ENCODE measurements at regions not wholly inside any gene's neighbourhood (a gene's known extent, or its start where the extent isn't known, plus 50 kb on each side); places are given as distances from the start of the nearest gene placed in this dataset.
A peak's percentile ranks its signal among the peaks of the same experiment; 100 is the strongest.

DNA sequence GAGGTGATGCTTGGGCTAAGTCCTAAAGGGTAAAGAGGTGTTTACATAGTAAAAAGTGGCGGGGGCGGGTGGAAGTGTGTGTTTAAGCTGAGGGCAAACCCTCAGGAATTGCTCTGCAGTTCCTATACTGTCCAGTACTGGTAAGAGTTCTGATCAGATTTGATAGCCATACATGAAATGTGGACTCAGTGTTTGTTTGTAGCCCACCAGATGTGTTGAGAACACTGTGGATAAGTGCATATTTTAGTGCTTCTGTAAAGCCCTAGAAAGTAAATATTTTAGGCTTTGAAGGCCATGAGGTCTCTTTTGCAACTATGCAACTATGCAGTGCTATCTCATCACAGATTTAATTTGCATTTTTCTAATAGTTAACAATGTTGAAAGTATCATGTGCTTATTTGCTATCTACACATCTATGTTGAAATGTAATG, 80.7 kb upstream of the EOLA2 start:
- ChIA-PET CTCF (ENCODE audit: low intra/inter-chr PET ratio, low total read pairs) (no interaction called here), POLR2A (no interaction called here)
- peak; percentile 93 for ATAC-seq
- Histone ChIP-seq H3K27me3 (ENCODE audit: control insufficient read depth in 1 of 2, insufficient read depth in 2 of 2, low read length in 2 of 2) (no peaks in the 10 kb centered on the region), H3K4me1 (ENCODE audit: insufficient read depth, low read length) (peaks cover 6% of the 10 kb centered on the region), H3K36me3 (replicated peaks in 1 of 2; ENCODE audit: control insufficient read depth in 1 of 2, insufficient read depth in 2 of 2, low read length in 2 of 2) (no peaks in the 10 kb centered on the region), H4K20me1 (ENCODE audit: insufficient read depth, low read length) (no peaks in the 10 kb centered on the region), H3K9me3 (ENCODE audit: low read length) (no peaks in the 10 kb centered on the region), H2AFZ (ENCODE audit: low read length) (no peak overlapping the region), H3K4me2 (ENCODE audit: low read depth, low read length) (no peak overlapping the region), H3K9ac (ENCODE audit: insufficient read depth, low read depth, low read length) (no peak overlapping the region), H3K4me3 (replicated peaks in 1 of 3; ENCODE audit: insufficient read depth in 1 of 3, low read depth in 2 of 3, low read length in 3 of 3) (no peak overlapping the region), H3K79me2 (ENCODE audit: insufficient read depth, low read length) (no peaks in the 10 kb centered on the region), H3K27ac (ENCODE audit: extremely low read length, insufficient read depth, low read length) (no peak overlapping the region)
- intact Hi-C loops (cut with micrococcal nuclease; ENCODE audit: unreplicated experiment) = no loop called here
- WGBS (ENCODE audit: low lambda C conversion rate) = 4% methylated on average over 2 of the region's 2 CpGs
- DNase-seq (ENCODE audit: low spot score) = peak; percentile 15
- in situ Hi-C loops (cut with HindIII; ENCODE audit: extremely low pct_ligation_motif_present, low pct_unique_long_range_greater_than_20kb) = no loop called here
- no TSS peak for BruUV-seq (replicated peaks)
- FAIRE-seq = no peak
- TF ChIP-seq CENPX (CRISPR knock-in tag; IDR thresholded peaks at IDR 0.05) = no peak
- TF ChIP-seq MAF1 (CRISPR knock-in tag; IDR thresholded peaks at IDR 0.05; ENCODE audit: borderline replicate concordance) = no peak
- TF ChIP-seq BCLAF1 (IDR thresholded peaks at IDR 0.05) = no peak
- no peak for TF ChIP-seq ZSCAN22 (CRISPR knock-in tag; IDR thresholded peaks at IDR 0.05)
- no peak for TF ChIP-seq ZNF777 (CRISPR knock-in tag; IDR thresholded peaks at IDR 0.05)
- TF ChIP-seq MIXL1 (CRISPR knock-in tag; IDR thresholded peaks at IDR 0.05) = no peak
- TF ChIP-seq, protein P1, sequence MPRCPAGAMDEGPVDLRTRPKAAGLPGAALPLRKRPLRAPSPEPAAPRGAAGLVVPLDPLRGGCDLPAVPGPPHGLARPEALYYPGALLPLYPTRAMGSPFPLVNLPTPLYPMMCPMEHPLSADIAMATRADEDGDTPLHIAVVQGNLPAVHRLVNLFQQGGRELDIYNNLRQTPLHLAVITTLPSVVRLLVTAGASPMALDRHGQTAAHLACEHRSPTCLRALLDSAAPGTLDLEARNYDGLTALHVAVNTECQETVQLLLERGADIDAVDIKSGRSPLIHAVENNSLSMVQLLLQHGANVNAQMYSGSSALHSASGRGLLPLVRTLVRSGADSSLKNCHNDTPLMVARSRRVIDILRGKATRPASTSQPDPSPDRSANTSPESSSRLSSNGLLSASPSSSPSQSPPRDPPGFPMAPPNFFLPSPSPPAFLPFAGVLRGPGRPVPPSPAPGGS (CRISPR knock-in tag; IDR thresholded peaks at IDR 0.05) = no peak
- TF ChIP-seq, protein P2, sequence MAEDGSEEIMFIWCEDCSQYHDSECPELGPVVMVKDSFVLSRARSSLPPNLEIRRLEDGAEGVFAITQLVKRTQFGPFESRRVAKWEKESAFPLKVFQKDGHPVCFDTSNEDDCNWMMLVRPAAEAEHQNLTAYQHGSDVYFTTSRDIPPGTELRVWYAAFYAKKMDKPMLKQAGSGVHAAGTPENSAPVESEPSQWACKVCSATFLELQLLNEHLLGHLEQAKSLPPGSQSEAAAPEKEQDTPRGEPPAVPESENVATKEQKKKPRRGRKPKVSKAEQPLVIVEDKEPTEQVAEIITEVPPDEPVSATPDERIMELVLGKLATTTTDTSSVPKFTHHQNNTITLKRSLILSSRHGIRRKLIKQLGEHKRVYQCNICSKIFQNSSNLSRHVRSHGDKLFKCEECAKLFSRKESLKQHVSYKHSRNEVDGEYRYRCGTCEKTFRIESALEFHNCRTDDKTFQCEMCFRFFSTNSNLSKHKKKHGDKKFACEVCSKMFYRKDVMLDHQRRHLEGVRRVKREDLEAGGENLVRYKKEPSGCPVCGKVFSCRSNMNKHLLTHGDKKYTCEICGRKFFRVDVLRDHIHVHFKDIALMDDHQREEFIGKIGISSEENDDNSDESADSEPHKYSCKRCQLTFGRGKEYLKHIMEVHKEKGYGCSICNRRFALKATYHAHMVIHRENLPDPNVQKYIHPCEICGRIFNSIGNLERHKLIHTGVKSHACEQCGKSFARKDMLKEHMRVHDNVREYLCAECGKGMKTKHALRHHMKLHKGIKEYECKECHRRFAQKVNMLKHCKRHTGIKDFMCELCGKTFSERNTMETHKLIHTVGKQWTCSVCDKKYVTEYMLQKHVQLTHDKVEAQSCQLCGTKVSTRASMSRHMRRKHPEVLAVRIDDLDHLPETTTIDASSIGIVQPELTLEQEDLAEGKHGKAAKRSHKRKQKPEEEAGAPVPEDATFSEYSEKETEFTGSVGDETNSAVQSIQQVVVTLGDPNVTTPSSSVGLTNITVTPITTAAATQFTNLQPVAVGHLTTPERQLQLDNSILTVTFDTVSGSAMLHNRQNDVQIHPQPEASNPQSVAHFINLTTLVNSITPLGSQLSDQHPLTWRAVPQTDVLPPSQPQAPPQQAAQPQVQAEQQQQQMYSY (CRISPR knock-in tag; IDR thresholded peaks at IDR 0.05) = no peak
- TF ChIP-seq BRF2 (CRISPR knock-in tag; IDR thresholded peaks at IDR 0.05) = no peak
- no peak for TF ChIP-seq ZNF337 (CRISPR knock-in tag; IDR thresholded peaks at IDR 0.05; ENCODE audit: borderline replicate concordance, low read depth)
- TF ChIP-seq, protein P3, sequence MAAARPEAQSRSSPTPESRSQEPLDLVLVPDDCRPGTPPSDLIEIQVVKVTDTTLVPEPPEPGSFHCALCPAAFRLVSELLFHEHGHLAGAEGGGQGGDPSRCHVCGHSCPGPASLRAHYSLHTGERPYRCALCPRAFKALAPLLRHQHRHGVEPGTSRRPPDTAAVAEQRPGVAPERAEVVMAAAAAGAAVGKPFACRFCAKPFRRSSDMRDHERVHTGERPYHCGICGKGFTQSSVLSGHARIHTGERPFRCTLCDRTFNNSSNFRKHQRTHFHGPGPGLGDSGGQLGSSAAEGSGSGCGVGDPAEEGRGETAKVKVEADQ (CRISPR knock-in tag; IDR thresholded peaks at IDR 0.05; ENCODE audit: borderline replicate concordance) = no peak
- TF ChIP-seq, protein P4, sequence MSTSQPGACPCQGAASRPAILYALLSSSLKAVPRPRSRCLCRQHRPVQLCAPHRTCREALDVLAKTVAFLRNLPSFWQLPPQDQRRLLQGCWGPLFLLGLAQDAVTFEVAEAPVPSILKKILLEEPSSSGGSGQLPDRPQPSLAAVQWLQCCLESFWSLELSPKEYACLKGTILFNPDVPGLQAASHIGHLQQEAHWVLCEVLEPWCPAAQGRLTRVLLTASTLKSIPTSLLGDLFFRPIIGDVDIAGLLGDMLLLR (CRISPR knock-in tag; IDR thresholded peaks at IDR 0.05) = no peak
- TF ChIP-seq CCDC6 (CRISPR knock-in tag; IDR thresholded peaks at IDR 0.05) = no peak
- TF ChIP-seq CHCHD3 (CRISPR knock-in tag; IDR thresholded peaks at IDR 0.05) = no peak
- TF ChIP-seq MBNL3 (CRISPR knock-in tag; conservative IDR thresholded peaks at IDR 0.05) = no peak
- no peak for TF ChIP-seq KDM5A (IDR thresholded peaks at IDR 0.05; ENCODE audit: borderline replicate concordance, low read length)

Data from HepG2 (cell line).